RKO (cell line): ENCODE measurements at regions not wholly inside any gene's neighbourhood (a gene's known extent, or its start where the extent isn't known, plus 50 kb on each side); places are given as distances from the start of the nearest gene placed in this dataset.
"Not testable (repeated sequence)": the region's sequence is repeated elsewhere in the genome, so short reads cannot be mapped to it uniquely, and the experiment has no call there.

Experiments used
- DNase-seq: peaks from one replicate; pipeline ENCODE4 v3.0.0-alpha.2; 2016; ENCODE audit warnings: low spot score

DNA sequence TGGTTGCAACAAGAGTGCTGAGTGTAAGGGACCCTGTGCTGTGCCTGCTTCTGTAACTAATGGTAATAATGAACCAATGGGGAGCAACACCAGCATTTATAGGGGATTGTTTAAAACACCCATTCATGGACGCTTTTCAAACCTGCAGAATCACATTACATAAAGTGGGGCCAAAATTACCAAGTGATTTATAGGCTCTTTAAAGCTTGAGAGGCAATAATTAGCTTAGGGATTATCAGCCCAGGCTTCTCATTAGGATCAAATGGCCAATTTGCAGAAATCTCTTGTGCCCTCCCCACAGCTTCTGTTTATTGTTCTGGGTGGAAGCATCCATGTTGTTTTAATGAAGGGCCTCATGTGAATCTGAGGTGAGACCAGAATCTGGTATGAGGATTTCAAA lies 125.5 kb downstream of the ZNF486 start:
- not testable (repeated sequence) for DNase-seq

DNA sequence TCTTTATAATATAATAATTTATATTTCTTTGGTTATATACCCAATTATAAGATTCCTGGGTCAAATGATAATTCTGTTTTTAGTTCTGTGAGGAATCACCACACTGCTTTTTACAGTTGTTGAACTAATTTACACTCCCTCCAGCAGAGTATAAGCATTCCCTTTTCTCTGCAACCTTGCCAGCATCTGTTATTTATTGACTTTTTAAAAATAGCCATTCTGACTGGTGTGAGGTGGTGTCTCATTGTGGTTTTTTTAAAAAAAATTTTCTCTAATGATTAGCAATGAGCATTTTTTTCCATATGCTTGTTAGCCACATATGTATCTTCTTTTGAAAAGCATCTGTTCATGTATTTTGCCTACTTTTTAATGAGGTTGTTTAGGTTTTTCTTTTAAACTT lies 122.2 kb downstream of the ZNF486 start:
- DNase-seq: no peak

GRCh38 chr19:20287070-20287469 lies 120.1 kb downstream of the ZNF486 start:
- no peak for DNase-seq

DNA sequence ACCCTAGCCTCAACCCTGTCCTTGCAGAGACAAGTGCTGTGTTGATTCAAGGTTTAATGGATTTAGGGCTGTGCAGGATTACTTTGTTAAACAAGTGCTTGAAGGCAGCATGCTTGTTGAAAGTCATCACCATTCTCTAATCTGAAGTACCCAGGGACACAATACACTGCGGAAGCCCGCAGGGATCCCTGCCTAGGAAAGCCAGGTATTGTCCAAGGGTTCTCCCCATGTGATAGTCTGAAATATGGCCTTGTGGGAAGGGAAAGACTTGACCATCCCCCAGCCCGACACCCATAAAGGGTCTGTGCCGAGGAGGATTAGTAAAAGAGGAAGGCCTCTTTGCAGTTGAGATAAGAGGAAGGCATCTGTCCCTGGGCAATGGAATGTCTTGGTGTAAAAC lies 118.9 kb downstream of the ZNF486 start:
- DNase-seq: not testable (repeated sequence)

DNA sequence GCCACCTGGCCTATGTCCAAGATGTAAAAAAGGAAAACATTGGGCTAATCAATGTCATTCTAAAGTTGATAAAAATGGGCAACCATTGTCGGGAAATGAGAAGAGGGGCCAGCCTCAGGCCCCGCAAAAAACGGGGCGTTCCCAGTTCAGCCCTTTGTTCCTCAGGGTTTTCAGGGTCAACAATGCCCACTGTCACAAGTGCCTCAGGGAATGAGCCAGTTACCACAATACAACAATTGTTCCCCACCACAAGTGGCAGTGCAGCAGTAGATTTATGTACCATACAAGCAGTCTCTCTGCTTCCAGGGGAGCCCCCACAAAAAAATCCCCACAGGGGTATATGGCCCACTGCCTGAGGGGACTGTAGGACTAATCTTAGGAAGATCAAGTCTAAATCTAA lies 112.5 kb downstream of the ZNF486 start:
- DNase-seq: no peak

DNA sequence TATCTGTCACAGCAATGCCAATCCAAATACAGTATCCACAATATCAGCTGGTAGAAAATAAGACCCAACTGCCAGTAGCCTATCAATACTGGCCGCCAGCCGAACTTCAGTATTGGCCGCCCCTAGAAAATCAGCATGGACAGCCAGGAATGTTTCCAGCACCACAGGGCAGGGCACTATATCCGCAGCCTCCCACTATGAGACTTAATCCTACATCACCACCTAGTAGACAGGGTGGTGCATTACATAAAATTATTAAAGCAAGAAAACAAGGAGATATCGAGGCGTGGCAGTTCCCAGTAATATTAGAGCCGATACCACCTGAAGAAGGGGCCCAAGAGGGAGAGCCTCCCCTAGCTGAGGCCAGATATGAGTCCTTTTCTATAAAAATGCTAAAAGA lies 111.3 kb downstream of the ZNF486 start:
- no peak for DNase-seq

DNA sequence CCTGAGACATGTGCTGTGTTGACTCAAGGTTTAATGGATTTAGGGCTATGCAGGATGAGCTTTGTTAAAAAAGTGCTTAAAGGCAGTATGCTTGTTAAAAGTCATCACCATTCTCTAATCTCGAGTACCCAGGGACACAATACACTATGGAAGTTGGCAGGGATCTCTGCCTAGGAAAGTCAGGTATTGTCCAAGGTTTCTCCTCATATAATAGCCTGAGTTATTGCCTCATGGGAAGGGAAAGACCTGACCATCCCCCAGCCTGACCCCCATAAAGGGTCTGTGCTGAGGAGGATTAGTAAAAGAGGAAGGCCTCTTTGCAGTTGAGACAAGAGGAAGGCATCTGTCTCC lies 109.7 kb downstream of the ZNF486 start:
- not testable (repeated sequence) for DNase-seq

- DNase-seq: no peak
Measured at GRCh38 chr19:20276011-20276731, 109.2 kb downstream of the ZNF486 start.

DNA sequence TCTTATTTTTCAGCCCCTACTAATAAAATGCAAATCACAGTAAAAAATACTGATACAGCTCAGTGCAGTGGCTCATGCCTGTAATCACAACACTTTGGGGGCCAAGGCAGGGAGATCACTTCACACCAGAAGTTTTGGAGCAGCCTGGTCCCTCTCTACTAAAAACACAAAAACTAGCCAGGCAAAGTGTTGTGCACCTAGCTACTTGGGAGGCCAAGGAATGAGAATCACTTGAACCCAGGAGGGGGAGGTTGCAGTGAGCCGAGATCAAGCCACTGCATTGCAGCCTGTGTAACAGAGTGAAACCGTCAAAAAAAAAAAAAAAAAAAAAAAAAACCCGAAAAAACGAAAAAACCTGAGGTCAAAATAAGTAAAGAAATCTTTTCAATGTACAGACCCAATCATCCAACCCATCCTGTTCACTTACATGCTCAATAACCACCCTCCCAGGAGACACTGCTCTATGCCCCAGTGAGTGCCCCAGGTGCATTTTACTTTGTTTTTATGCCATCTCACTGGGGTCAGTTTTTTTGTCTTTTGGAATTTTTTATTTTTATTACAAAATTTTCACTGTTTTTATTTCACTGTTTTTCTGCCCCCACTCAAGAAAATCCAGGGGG lies 107.0 kb downstream of the ZNF486 start:
- no peak for DNase-seq

- no peak for DNase-seq
Measured at GRCh38 chr19:20273376-20273775, 106.4 kb downstream of the ZNF486 start.

- not testable (repeated sequence) for DNase-seq
Measured at GRCh38 chr19:20272627-20273010, 105.6 kb downstream of the ZNF486 start.

- DNase-seq: not testable (repeated sequence)
Measured at GRCh38 chr19:20271927-20272626, 105.1 kb downstream of the ZNF486 start.

DNA sequence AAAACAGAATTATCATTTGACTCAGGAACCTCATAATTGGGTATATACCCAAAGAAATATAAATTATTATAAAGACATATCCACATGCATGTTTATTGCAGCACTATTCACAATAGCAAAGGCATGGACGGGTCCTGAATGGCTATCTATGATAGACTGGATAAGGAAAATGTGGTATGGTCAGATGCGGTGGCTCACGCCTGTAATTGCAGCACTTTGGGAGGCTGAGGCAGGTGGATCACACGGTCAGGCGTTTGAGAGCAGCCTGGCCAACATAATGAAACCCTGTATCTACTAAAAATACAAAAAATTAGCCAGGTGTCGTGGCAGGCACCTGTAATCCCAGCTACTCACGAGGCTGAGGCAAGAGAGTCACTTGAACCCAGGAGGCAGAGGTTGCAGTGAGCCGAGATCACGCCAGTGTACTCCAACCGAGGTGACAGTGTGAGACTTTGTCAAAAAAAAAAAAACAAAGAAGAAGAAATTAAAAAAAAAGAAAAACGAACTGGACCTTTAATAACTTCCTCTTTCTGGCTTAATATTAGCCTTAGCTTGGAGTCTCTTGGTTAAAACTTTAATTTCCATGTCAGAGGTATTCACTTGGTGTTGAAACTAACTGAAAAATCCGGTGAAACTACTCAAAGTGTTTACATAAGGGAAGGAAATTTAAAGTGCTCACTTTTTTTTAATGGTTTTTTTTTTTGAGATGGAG lies 104.4 kb downstream of the ZNF486 start:
- DNase-seq: no peak

DNA sequence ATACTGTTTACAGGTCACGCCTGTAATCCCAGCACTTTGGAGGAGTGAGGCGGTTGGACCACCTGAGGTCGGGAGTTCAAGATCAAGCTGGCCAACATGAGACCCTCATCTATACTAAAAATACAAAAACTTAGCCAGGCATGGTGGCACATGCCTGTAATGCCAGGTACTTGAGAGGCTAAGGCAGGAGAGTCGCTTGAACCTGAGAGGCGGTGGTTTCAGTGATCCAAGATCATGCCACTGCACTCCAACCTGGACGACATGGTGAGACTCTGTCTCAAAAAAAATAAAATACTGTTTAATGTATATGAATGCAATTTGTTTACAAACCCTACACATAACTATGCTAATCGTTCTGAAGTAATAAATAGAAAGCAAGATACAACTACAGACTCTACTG lies 102.4 kb downstream of the ZNF486 start:
- no peak for DNase-seq

DNA sequence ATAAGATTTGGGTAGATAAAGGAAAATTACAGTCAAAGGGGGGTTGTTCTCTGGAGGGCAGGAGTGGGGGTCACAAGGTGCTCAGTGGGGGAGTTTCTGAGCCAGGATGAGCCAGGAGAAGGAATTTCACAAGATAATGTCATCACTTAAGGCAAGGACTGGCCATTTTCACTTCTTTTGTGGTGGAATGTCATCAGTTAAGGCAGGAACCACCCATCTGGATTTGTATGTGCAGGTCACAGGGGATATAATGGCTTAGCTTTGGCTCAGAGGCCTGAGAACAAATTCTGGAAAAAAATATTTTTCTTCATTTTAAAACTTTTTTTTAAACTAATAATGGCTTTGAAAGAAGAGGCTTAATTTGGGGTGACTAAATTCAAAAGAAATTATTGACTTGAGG lies 94.5 kb downstream of the ZNF486 start:
- DNase-seq: not testable (repeated sequence)

DNA sequence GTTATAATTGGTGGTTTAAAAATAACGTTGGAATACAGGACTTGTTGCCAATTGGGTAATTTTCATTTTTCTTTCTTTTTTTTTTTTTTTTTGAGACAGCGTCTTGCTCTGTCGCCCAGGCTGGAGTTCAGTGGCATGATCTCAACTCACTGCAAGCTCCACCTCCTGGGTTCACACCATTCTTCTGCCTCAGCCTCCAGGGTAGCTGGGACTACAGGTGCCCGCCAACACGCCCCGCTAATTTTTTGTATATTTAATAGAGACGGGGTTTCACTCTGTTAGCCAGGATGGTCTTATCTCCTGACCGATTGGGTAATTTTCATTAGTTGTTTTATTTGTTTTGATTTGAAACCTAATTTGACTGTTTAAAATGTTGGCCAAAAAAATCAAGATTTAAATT lies 93.7 kb downstream of the ZNF486 start:
- not testable (repeated sequence) for DNase-seq

- no peak for DNase-seq
Measured at GRCh38 chr19:20259615-20260014, 92.6 kb downstream of the ZNF486 start.

DNA sequence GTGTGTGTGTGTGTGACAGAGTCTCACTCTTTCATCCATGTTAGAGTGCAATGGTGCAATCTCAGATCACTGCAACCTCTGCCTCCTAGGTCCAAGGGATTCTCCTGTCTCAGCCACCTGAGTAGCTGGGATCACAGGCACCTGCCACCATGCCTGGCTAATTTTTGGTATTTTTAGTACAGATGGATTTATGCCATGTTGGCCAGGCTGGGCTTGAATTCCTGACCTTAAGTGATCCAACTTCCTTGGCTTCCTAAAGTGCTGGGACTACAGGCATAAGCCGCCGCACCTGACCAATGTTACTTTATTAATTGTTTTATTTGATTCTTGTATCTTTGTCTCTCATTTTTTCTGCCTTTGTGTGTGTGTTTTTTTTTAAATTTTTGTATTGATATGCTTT lies 89.6 kb downstream of the ZNF486 start:
- no peak for DNase-seq

DNA sequence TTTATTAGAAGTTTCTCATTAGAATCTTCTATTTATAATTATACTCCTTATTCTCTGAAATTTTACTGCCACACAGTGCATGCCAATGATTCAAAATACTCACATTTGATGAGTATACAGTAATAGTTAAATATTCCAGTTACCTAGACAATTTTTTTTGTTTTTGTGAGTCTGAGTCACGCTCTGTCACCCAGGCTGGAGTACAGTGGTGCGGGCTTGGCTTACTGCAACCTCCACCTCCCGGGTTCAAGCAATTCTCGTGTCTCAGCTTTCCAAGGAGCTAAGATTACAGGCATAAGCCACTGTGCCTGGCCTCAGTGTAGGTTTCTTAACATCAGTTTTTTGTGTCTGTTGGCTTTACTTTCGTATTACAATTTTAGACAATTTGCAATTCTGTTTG lies 87.1 kb downstream of the ZNF486 start:
- DNase-seq: peak; percentile 32

- DNase-seq: no peak
Measured at GRCh38 chr19:20252613-20253012, 85.6 kb downstream of the ZNF486 start.

- no peak for DNase-seq
Measured at GRCh38 chr19:20250627-20251026, 83.6 kb downstream of the ZNF486 start.

DNA sequence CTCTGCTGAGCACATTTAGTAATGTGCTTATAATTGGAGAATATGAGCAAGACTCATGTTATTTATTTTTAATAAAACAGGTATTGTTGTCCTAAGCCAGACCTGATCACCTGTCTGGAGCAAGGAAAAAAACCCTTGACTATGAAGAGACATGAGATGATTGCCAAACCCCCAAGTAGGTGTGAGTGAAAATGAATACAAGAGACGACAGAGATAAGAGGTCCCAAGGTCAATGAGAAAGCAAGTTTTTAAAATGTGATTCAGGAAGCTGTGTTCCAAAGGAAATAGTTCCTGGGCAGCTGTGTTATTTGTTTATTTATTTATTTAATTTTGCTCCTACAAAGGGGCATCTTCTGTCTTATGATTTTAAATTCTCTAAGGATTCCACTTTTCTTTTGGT lies 83.1 kb downstream of the ZNF486 start:
- DNase-seq: no peak
